ENCODE measurements at regions not wholly inside any gene's neighbourhood (a gene's known extent, or its start where the extent isn't known, plus 50 kb on each side); places are given as distances from the start of the nearest gene placed in this dataset.

DNA sequence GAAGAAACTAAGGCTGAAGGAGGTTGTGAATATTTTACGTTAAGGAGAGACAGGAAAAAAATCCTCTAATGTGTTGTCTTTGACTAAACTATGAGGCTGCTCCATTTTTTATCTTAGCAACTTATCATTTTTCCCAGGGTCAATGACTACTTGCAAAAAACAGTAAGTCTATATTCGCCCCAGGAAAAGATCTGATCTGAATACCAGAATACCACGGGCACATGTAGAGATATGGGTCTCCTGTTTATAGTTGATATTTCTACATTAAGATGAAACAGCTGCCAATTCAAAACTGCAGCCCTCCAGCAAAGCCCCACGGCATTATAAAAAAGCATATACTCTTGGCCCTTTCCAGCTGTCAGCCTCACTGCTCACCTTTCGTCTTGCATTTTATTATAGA is 358.4 kb downstream of the SH2D4B start:
- no peak for TF ChIP-seq CREM (IDR thresholded peaks at IDR 0.05)
- TF ChIP-seq CREM (CRISPR knock-in tag; IDR thresholded peaks at IDR 0.05): no peak
- TF ChIP-seq POLR2AphosphoS5 (IDR thresholded peaks at IDR 0.05; ENCODE audit: low read depth, low read length): no peak
- no peak for TF ChIP-seq GATAD2A (CRISPR knock-in tag; IDR thresholded peaks at IDR 0.05)
- no peak for TF ChIP-seq KDM6A (CRISPR knock-in tag; IDR thresholded peaks at IDR 0.05; ENCODE audit: low read depth)
- TF ChIP-seq SIN3A (IDR thresholded peaks at IDR 0.05; ENCODE audit: borderline replicate concordance, low read depth, low read length): no peak
- TF ChIP-seq CHD2 (IDR thresholded peaks at IDR 0.05; ENCODE audit: low read depth, low read length): no peak
- TF ChIP-seq EP300 (IDR thresholded peaks at IDR 0.05; ENCODE audit: low read depth in 2 of 2, low read length in 2 of 2): no peak
- no peak for TF ChIP-seq EP300 (CRISPR knock-in tag; IDR thresholded peaks at IDR 0.05; ENCODE audit: borderline replicate concordance)
- TF ChIP-seq FOSL2 (CRISPR knock-in tag; IDR thresholded peaks at IDR 0.05): no peak
- TF ChIP-seq, protein P1, sequence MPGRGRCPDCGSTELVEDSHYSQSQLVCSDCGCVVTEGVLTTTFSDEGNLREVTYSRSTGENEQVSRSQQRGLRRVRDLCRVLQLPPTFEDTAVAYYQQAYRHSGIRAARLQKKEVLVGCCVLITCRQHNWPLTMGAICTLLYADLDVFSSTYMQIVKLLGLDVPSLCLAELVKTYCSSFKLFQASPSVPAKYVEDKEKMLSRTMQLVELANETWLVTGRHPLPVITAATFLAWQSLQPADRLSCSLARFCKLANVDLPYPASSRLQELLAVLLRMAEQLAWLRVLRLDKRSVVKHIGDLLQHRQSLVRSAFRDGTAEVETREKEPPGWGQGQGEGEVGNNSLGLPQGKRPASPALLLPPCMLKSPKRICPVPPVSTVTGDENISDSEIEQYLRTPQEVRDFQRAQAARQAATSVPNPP (CRISPR knock-in tag; IDR thresholded peaks at IDR 0.05): no peak
- TF ChIP-seq, protein P2, sequence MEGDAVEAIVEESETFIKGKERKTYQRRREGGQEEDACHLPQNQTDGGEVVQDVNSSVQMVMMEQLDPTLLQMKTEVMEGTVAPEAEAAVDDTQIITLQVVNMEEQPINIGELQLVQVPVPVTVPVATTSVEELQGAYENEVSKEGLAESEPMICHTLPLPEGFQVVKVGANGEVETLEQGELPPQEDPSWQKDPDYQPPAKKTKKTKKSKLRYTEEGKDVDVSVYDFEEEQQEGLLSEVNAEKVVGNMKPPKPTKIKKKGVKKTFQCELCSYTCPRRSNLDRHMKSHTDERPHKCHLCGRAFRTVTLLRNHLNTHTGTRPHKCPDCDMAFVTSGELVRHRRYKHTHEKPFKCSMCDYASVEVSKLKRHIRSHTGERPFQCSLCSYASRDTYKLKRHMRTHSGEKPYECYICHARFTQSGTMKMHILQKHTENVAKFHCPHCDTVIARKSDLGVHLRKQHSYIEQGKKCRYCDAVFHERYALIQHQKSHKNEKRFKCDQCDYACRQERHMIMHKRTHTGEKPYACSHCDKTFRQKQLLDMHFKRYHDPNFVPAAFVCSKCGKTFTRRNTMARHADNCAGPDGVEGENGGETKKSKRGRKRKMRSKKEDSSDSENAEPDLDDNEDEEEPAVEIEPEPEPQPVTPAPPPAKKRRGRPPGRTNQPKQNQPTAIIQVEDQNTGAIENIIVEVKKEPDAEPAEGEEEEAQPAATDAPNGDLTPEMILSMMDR (CRISPR knock-in tag; IDR thresholded peaks at IDR 0.05): no peak

Measured in HepG2 (cell line).